ENCODE measurements at regions not wholly inside any gene's neighbourhood (a gene's known extent, or its start where the extent isn't known, plus 50 kb on each side); places are given as distances from the start of the nearest gene placed in this dataset.
A peak's percentile ranks its signal among the peaks of the same experiment; 100 is the strongest.
"Not testable (repeated sequence)": the region's sequence is repeated elsewhere in the genome, so short reads cannot be mapped to it uniquely, and the experiment has no call there.

- no peak for DNase-seq
Observed at GRCh38 chr14:28356819-28357218, 409.8 kb upstream of the FOXG1 start.

- no peak for DNase-seq
Observed at GRCh38 chr14:28361486-28361885, 405.1 kb upstream of the FOXG1 start.

- DNase-seq: no peak
Observed at GRCh38 chr14:28365510-28365909, 401.1 kb upstream of the FOXG1 start.

- DNase-seq: no peak
Observed at GRCh38 chr14:28373721-28374120, 392.9 kb upstream of the FOXG1 start.

GRCh38 chr14:28375295-28375694, 391.3 kb upstream of the FOXG1 start:
- peak; percentile 14 for DNase-seq

- DNase-seq: no peak
Observed at GRCh38 chr14:28381656-28382055, 384.9 kb upstream of the FOXG1 start.

GRCh38 chr14:28382444-28383190, 384.0 kb upstream of the FOXG1 start:
- no peak for DNase-seq

- no peak for DNase-seq
Observed at GRCh38 chr14:28398506-28398905, 368.1 kb upstream of the FOXG1 start.

- not testable (repeated sequence) for DNase-seq
Observed at GRCh38 chr14:28401705-28402104, 364.9 kb upstream of the FOXG1 start.

GRCh38 chr14:28406196-28406595, 360.4 kb upstream of the FOXG1 start:
- DNase-seq: peak; percentile 50

GRCh38 chr14:28407031-28407825, 359.4 kb upstream of the FOXG1 start:
- DNase-seq: peak; percentile 77

- peak; percentile 80 for DNase-seq
Observed at GRCh38 chr14:28407996-28408395, 358.6 kb upstream of the FOXG1 start.

GRCh38 chr14:28412077-28412476, 354.5 kb upstream of the FOXG1 start:
- DNase-seq: peak; percentile 27

GRCh38 chr14:28426960-28427359, 339.6 kb upstream of the FOXG1 start:
- no peak for DNase-seq

- no peak for DNase-seq
Observed at GRCh38 chr14:28436821-28437220, 329.8 kb upstream of the FOXG1 start.

GRCh38 chr14:28461389-28461788, 305.2 kb upstream of the FOXG1 start:
- no peak for DNase-seq

- peak; percentile 46 for DNase-seq
Observed at GRCh38 chr14:28467611-28468010, 299.0 kb upstream of the FOXG1 start.

- DNase-seq: peak; percentile 57
Observed at GRCh38 chr14:28468191-28469151, 298.1 kb upstream of the FOXG1 start.

GRCh38 chr14:28482251-28483040, 284.1 kb upstream of the FOXG1 start:
- no peak for DNase-seq

- DNase-seq: no peak
Observed at GRCh38 chr14:28483506-28483905, 283.1 kb upstream of the FOXG1 start.

GRCh38 chr14:28488684-28489083, 277.9 kb upstream of the FOXG1 start:
- no peak for DNase-seq

- DNase-seq: no peak
Observed at GRCh38 chr14:28493516-28493915, 273.1 kb upstream of the FOXG1 start.
